Nephron progenitor cell (in vitro differentiated cells): ENCODE measurements at regions not wholly inside any gene's neighbourhood (a gene's known extent, or its start where the extent isn't known, plus 50 kb on each side); places are given as distances from the start of the nearest gene placed in this dataset.

Source experiments
- DNase-seq: peaks from one replicate; pipeline ENCODE4 v3.0.0; 2021
- H3K27ac Mint-ChIP-seq: 2 replicates; pipeline ENCODE4 v1.8.0; 2021; ENCODE audit warnings: mild to moderate bottlenecking, moderate library complexity, mixed read lengths
- H3K27me3 Mint-ChIP-seq: 2 replicates; pipeline ENCODE4 v1.8.0; 2021; ENCODE audit warnings: mild to moderate bottlenecking, low read depth, mixed read lengths; ENCODE audit not compliant: poor library complexity
- H3K36me3 Mint-ChIP-seq: 2 replicates; pipeline ENCODE4 v1.8.0; 2021; ENCODE audit warnings: low read depth, mixed read lengths
- H3K4me1 Mint-ChIP-seq: 2 replicates; pipeline ENCODE4 v1.8.0; 2021; ENCODE audit warnings: mixed read lengths
- H3K4me3 Mint-ChIP-seq: 2 replicates; pipeline ENCODE4 v1.8.0; 2021; ENCODE audit warnings: mild to moderate bottlenecking, moderate library complexity, mixed read lengths
- H3K9me3 Mint-ChIP-seq: 2 replicates; pipeline ENCODE4 v1.8.0; 2021; ENCODE audit warnings: mild to moderate bottlenecking, moderate library complexity, mixed read lengths
- CTCF ChIP-seq: fragments of 200-600 bp; sonication (generic); IDR thresholded peaks from 2 replicates; pipeline ENCODE4 v1.5.0; 2021; ENCODE audit warnings: antibody characterized with exemption

GRCh38 chr17:6943406-6943805, 52.4 kb upstream of the ALOX12 start:
- no peak for DNase-seq
- Mint-ChIP-seq H3K4me1 (peaks cover under 1% of the 10 kb centered on the region), H3K36me3 (no peaks in the 10 kb centered on the region), H3K27ac (no peak overlapping the region), H3K27me3 (peaks cover 4% of the 10 kb centered on the region), H3K4me3 (no peak overlapping the region), H3K9me3 (no peaks in the 10 kb centered on the region)
- no peak for TF ChIP-seq CTCF
